ENCODE measurements at regions not wholly inside any gene's neighbourhood (a gene's known extent, or its start where the extent isn't known, plus 50 kb on each side); places are given as distances from the start of the nearest gene placed in this dataset.

GRCh38 chr5:158119961-158120723, 261.2 kb upstream of the CLINT1 start:
- intact Hi-C loops (cut with DNase I; ENCODE audit: low total_unique reads) = no loop called here
- 44 to 56% methylated on average over 5 of the region's 5 CpGs for WGBS, 2 donors
- no peak overlapping the region for H3K4me3 ChIP-seq (ENCODE audit: low read depth, poor library complexity, severe bottlenecking)
- TF ChIP-seq CTCF (IDR thresholded peaks at IDR 0.05) (no peak), POLR2A (IDR thresholded peaks at IDR 0.05) (no peak)
- DNase-seq (ENCODE audit: low spot score in 2 of 2) = no peak

GRCh38 chr5:158117467-158118160, 258.7 kb upstream of the CLINT1 start:
- no peak overlapping the region for H3K4me3 ChIP-seq (ENCODE audit: low read depth, poor library complexity, severe bottlenecking)
- peak in 1 of 2 donors; percentile 39 for DNase-seq (ENCODE audit: low spot score in 2 of 2)
- intact Hi-C loops (cut with DNase I; ENCODE audit: low total_unique reads) = no loop called here
- TF ChIP-seq POLR2A (IDR thresholded peaks at IDR 0.05) (no peak), CTCF (IDR thresholded peaks at IDR 0.05) (no peak)
- 75 to 78% methylated on average over 6 of the region's 6 CpGs for WGBS, 2 donors

GRCh38 chr5:158116965-158117364, 258.0 kb upstream of the CLINT1 start:
- WGBS, 2 donors = 85 to 87% methylated on average over 2 of the region's 2 CpGs

GRCh38 chr5:158115468-158115867, 256.5 kb upstream of the CLINT1 start:
- no peak for DNase-seq (ENCODE audit: low spot score in 2 of 2)
- H3K4me3 ChIP-seq (ENCODE audit: low read depth, poor library complexity, severe bottlenecking) = no peak overlapping the region
- WGBS, 2 donors = 47 to 58% methylated on average over 1 of the region's 1 CpG
- TF ChIP-seq CTCF (IDR thresholded peaks at IDR 0.05) (no peak), POLR2A (IDR thresholded peaks at IDR 0.05) (no peak)
- intact Hi-C loops (cut with DNase I; ENCODE audit: low total_unique reads) = no loop called here

More at GRCh38 chr5:158116965-158117364, 258.0 kb upstream of the CLINT1 start:
- H3K4me3 ChIP-seq (ENCODE audit: low read depth, poor library complexity, severe bottlenecking) = no peak overlapping the region
- intact Hi-C loops (cut with DNase I; ENCODE audit: low total_unique reads) = no loop called here
- no peak for TF ChIP-seq POLR2A (IDR thresholded peaks at IDR 0.05)
- TF ChIP-seq CTCF (IDR thresholded peaks at IDR 0.05) = no peak
- DNase-seq (ENCODE audit: low spot score in 2 of 2) = no peak

- TF ChIP-seq CTCF (IDR thresholded peaks at IDR 0.05) (no peak), POLR2A (IDR thresholded peaks at IDR 0.05) (no peak)
- 85 to 87% methylated on average over 3 of the region's 3 CpGs for WGBS, 2 donors
- intact Hi-C loops (cut with DNase I; ENCODE audit: low total_unique reads) = no loop called here
- no peak for DNase-seq (ENCODE audit: low spot score in 2 of 2)
- H3K4me3 ChIP-seq (ENCODE audit: low read depth, poor library complexity, severe bottlenecking) = no peak overlapping the region
Measured at GRCh38 chr5:158108177-158108576, 249.2 kb upstream of the CLINT1 start.

Data from lower leg skin (tissue), 4 donors.